HG03064 (cell line): ENCODE measurements at regions not wholly inside any gene's neighbourhood (a gene's known extent, or its start where the extent isn't known, plus 50 kb on each side); places are given as distances from the start of the nearest gene placed in this dataset.

Experiments
- ATAC-seq: cut with Tn5 transposase; IDR thresholded peaks from one replicate; pipeline ENCODE4 v1.9.1; 2021; ENCODE audit warnings: low read depth; ENCODE audit not compliant: unreplicated experiment

DNA sequence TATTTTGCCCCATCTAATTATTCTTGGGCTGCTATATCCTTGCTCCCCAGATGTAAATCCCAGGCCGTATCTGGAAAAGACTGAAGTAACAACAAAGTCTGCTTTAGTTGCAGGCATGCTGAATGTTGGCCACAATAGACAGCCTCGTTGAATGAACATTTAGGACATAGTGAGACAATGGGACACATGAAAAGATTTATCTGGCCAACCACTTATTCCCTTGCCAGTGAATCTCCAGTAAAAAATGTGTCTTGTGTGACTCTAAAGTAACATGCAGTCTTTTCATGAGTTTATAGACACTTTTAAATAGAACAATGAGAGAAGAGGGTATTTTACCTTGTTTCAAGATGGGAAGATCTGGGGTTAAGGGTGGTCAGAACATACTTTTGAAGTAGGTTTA lies 60.2 kb upstream of the STXBP6 start:
- no peak for ATAC-seq

- ATAC-seq = no peak
Observed at GRCh38 chr14:25108959-25109358, 59.0 kb upstream of the STXBP6 start.

GRCh38 chr14:25108291-25108690 lies 58.3 kb upstream of the STXBP6 start:
- no peak for ATAC-seq

DNA sequence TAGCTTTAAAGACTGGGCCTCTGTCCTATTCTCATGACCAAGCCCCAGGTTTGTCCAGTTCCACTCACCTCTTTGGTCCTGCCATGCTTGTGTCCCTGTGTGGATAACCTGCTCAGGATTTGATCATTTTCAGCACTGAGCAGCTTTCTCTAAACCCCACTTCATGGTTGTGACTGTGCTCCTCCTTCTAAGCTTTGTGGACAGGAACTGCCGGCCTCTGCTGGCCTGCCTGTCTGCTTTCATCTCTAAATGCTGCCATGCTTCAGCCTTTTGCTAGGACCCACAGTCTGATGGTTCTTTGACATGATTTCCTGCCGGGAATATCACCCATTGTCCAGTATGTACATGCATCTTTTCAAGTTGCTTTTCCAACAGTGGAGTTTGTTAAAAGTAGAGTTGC lies 53.9 kb upstream of the STXBP6 start:
- ATAC-seq = no peak

- ATAC-seq = no peak
Observed at GRCh38 chr14:25103271-25103670, 53.3 kb upstream of the STXBP6 start.

DNA sequence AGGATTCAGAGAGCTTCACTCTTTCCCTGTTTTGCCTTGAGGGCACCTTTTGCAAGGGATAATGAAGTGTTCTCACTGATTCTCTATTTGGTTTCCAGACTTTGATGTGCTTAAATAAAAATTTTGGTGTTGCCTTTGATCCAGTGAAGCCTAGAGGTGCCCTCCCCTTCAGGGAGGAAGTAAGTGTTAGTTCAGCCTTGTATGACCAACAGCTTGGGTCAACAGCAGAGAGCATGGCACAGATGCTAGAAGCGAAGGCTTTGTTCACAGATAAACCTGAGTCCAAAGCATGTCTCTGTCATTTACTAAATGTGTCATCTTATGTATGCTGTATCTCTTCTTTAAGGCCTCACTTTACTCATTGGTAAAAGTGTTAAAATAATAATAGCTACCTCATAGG lies 52.8 kb upstream of the STXBP6 start:
- no peak for ATAC-seq

DNA sequence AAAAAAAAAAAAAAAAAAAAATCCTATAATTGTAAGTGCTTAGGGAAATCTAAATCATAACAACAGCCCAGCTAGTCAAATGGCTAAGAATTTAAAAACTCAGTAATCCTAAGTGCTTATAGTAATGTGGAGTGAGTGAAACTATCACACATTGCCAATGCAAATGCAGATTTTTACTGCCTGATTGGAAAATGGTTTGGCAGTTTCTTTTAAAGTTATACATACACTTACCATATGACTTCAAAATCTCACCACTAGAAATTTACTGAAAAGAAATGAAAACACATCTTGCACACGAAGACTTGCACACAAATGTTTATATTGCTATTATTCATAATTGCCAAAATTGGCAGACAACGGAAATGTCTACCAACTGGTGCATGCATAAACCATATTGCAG lies 51.3 kb upstream of the STXBP6 start:
- no peak for ATAC-seq
